Liver (tissue), 8 donors: ENCODE measurements at regions not wholly inside any gene's neighbourhood (a gene's known extent, or its start where the extent isn't known, plus 50 kb on each side); places are given as distances from the start of the nearest gene placed in this dataset.
A peak's percentile ranks its signal among the peaks of the same experiment; 100 is the strongest.

Experiments used
- DNase-seq: peaks from one replicate; pipeline ENCODE4 v3.0.0-alpha.2; 2017; ENCODE audit warnings: low spot score
- H3K27ac ChIP-seq, 2 donors: one replicate each; pipeline ENCODE4 v1.7.0; 2013; ENCODE audit warnings: inconsistent platforms in 2 of 2, low read length in 2 of 2, control low read depth in 1 of 2, low read depth in 1 of 2, mild to moderate bottlenecking in 1 of 2
- H3K27me3 ChIP-seq, 4 donors: one replicate each; pipeline versions ENCODE4 v1.6.1 to v1.7.0; 2013; ENCODE audit warnings: low read length in 3 of 4, inconsistent platforms in 1 of 4, mild to moderate bottlenecking in 1 of 4, moderate library complexity in 1 of 4; ENCODE audit not compliant: control insufficient read depth in 4 of 4, insufficient read depth in 4 of 4
- H3K36me3 ChIP-seq, 4 donors: one replicate each; pipeline versions ENCODE4 v1.6.1 to v1.7.0; 2013; ENCODE audit warnings: low read length in 3 of 4, mild to moderate bottlenecking in 3 of 4, low read depth in 1 of 4, moderate library complexity in 1 of 4; ENCODE audit not compliant: control insufficient read depth in 4 of 4, insufficient read depth in 3 of 4
- H3K4me1 ChIP-seq, 4 donors: one replicate each; pipeline versions ENCODE4 v1.6.1 to v1.7.0; 2013; ENCODE audit warnings: low read length in 3 of 4, mild to moderate bottlenecking in 3 of 4, moderate library complexity in 1 of 4; ENCODE audit not compliant: control insufficient read depth in 4 of 4, insufficient read depth in 4 of 4
- H3K4me3 ChIP-seq, 3 donors: one replicate each; pipeline versions ENCODE4 v1.6.1 to v1.7.0; 2013; ENCODE audit warnings: low read length in 3 of 3, control low read depth in 1 of 3, low read depth in 1 of 3, mild to moderate bottlenecking in 1 of 3
- H3K9ac ChIP-seq, 2 donors: one replicate each; pipeline ENCODE4 v1.7.0; 2013; ENCODE audit warnings: low read length in 2 of 2, mild to moderate bottlenecking in 2 of 2, moderate library complexity in 2 of 2, control low read depth in 1 of 2, low read depth in 1 of 2
- H3K9me3 ChIP-seq, 4 donors: one replicate each; pipeline versions ENCODE4 v1.6.1 to v1.7.0; 2013; ENCODE audit warnings: low read length in 3 of 4; ENCODE audit not compliant: control insufficient read depth in 4 of 4
- ATF3 ChIP-seq: IDR thresholded peaks from 2 replicates; pipeline ENCODE4 v1.6.1; 2016; ENCODE audit warnings: antibody characterized with exemption
- CTCF ChIP-seq: fragments of 150-350 bp; IDR thresholded peaks from 2 replicates; pipeline ENCODE4 v1.5.1; 2017; ENCODE audit warnings: improper control_type of control experiment, low read depth, low read length; ENCODE audit not compliant: missing input control
- EGR1 ChIP-seq, 2 donors: IDR thresholded peaks; 2 replicates each; pipeline ENCODE4 v1.6.1; 2016 to 2018; ENCODE audit warnings: antibody characterized with exemption in 2 of 2, low read depth in 2 of 2
- FOXA1 ChIP-seq: IDR thresholded peaks from 2 replicates; pipeline ENCODE4 v1.6.1; 2016; ENCODE audit warnings: antibody characterized with exemption
- FOXA2 ChIP-seq: IDR thresholded peaks from 2 replicates; pipeline ENCODE4 v1.6.1; 2016; ENCODE audit warnings: antibody characterized with exemption
- GABPA ChIP-seq, 2 donors: IDR thresholded peaks in 1 of 2; conservative IDR thresholded peaks in 1 of 2; 2 replicates each; pipeline ENCODE4 v1.6.1; 2016; ENCODE audit warnings: antibody characterized with exemption in 2 of 2, mild to moderate bottlenecking in 1 of 2, moderate library complexity in 1 of 2
- HNF4A ChIP-seq, 2 donors: conservative IDR thresholded peaks; 2 replicates each; pipeline ENCODE4 v1.6.1; 2016; ENCODE audit warnings: antibody characterized with exemption in 2 of 2, mild to moderate bottlenecking in 2 of 2
- HNF4G ChIP-seq: IDR thresholded peaks from 2 replicates; pipeline ENCODE4 v1.6.1; 2016; ENCODE audit warnings: antibody characterized with exemption
- JUND ChIP-seq, 2 donors: IDR thresholded peaks; 2 replicates each; pipeline ENCODE4 v1.6.1; 2016; ENCODE audit warnings: antibody characterized with exemption in 2 of 2
- MAX ChIP-seq: IDR thresholded peaks from 2 replicates; pipeline ENCODE4 v1.6.1; 2016; ENCODE audit warnings: antibody characterized with exemption
- NR2F2 ChIP-seq: IDR thresholded peaks from 2 replicates; pipeline ENCODE4 v1.6.1; 2016; ENCODE audit warnings: antibody characterized with exemption
- RAD21 ChIP-seq, 2 donors: IDR thresholded peaks; 2 replicates each; pipeline ENCODE4 v1.6.1; 2016; ENCODE audit warnings: antibody characterized with exemption in 2 of 2, mild to moderate bottlenecking in 2 of 2
- REST ChIP-seq: IDR thresholded peaks from 2 replicates; pipeline ENCODE4 v1.6.1; 2016; ENCODE audit warnings: antibody characterized with exemption, mild to moderate bottlenecking
- RXRA ChIP-seq, 2 donors: IDR thresholded peaks; 2 replicates each; pipeline ENCODE4 v1.6.1; 2017 to 2018; ENCODE audit warnings: antibody characterized with exemption in 2 of 2, mild to moderate bottlenecking in 1 of 2
- SP1 ChIP-seq: IDR thresholded peaks from 2 replicates; pipeline ENCODE4 v1.6.1; 2018; ENCODE audit warnings: antibody characterized with exemption, mild to moderate bottlenecking
- TAF1 ChIP-seq: conservative IDR thresholded peaks from 2 replicates; pipeline ENCODE4 v1.6.1; 2016; ENCODE audit warnings: antibody characterized with exemption, mild to moderate bottlenecking
- YY1 ChIP-seq: IDR thresholded peaks from 2 replicates; pipeline ENCODE4 v1.6.1; 2016; ENCODE audit warnings: antibody characterized with exemption, mild to moderate bottlenecking
- ZBTB33 ChIP-seq: IDR thresholded peaks from 2 replicates; pipeline ENCODE4 v1.6.1; 2016; ENCODE audit warnings: antibody characterized with exemption
- WGBS: extraction: QIAGEN DNeasy Blood & Tissue Kit; methylation state at CpG from one replicate; pipeline ENCODE4 v1.1.7; 2013; 5-methylcytosine and 5-hydroxymethylcytosine counted together
- donor health status: healthy.
- donor health status: healthy.
- donor health status: healthy.
- donor health status: healthy.
- donor health status: healthy.

- no peak for TF ChIP-seq ATF3
- no peak for TF ChIP-seq FOXA1
- TF ChIP-seq GABPA (IDR thresholded peaks at IDR 0.05 in 1 of 2, conservative IDR thresholded peaks at IDR 0.05 in 1 of 2): no peak
- TF ChIP-seq HNF4G: no peak
- no peak for TF ChIP-seq TAF1
- peak; percentile 63 for TF ChIP-seq NR2F2
- no peak for TF ChIP-seq YY1
- TF ChIP-seq SP1: no peak
- peak; percentile 12 to 37 for TF ChIP-seq RXRA (IDR thresholded peaks at IDR 0.05)
- no peak for TF ChIP-seq MAX
- no peak for TF ChIP-seq FOXA2
- TF ChIP-seq CTCF: no peak
- TF ChIP-seq HNF4A (conservative IDR thresholded peaks at IDR 0.05): peak in 1 of 2 donors; percentile 27
- TF ChIP-seq EGR1 (IDR thresholded peaks at IDR 0.05; ENCODE audit: low read depth in 2 of 2): no peak
- TF ChIP-seq RAD21 (IDR thresholded peaks at IDR 0.05): peak in 1 of 2 donors; percentile 14
- no peaks in the 10 kb centered on the region for H3K36me3 ChIP-seq
- no peak overlapping the region for H3K4me3 ChIP-seq
- DNase-seq: no peak
- no peaks in the 10 kb centered on the region for H3K4me1 ChIP-seq
- no peak overlapping the region for H3K27ac ChIP-seq
- H3K27me3 ChIP-seq: no peaks in the 10 kb centered on the region
- no peaks in the 10 kb centered on the region for H3K9me3 ChIP-seq
- H3K9ac ChIP-seq: no peak overlapping the region
- 69% methylated on average over 6 of the region's 6 CpGs for WGBS
These were observed 58.3 kb upstream of the ERCC6L2 start for GRCh38 chr9:95817205-95817604.

GRCh38 chr9:95816716-95817115 is 58.8 kb upstream of the ERCC6L2 start:
- DNase-seq: no peak
- H3K27ac ChIP-seq: no peak overlapping the region
- no peaks in the 10 kb centered on the region for H3K27me3 ChIP-seq
- no peaks in the 10 kb centered on the region for H3K4me1 ChIP-seq
- no peak overlapping the region for H3K4me3 ChIP-seq
- 93% methylated on average over 5 of the region's 5 CpGs for WGBS
- TF ChIP-seq HNF4A (conservative IDR thresholded peaks at IDR 0.05) (no peak), TAF1 (no peak), NR2F2 (no peak), FOXA1 (no peak), JUND (IDR thresholded peaks at IDR 0.05) (no peak), GABPA (IDR thresholded peaks at IDR 0.05 in 1 of 2, conservative IDR thresholded peaks at IDR 0.05 in 1 of 2) (no peak), REST (no peak), RAD21 (IDR thresholded peaks at IDR 0.05) (no peak), ZBTB33 (no peak), FOXA2 (no peak), ATF3 (no peak), HNF4G (no peak), CTCF (no peak), SP1 (no peak)
- H3K9ac ChIP-seq: no peak overlapping the region
- H3K9me3 ChIP-seq: no peaks in the 10 kb centered on the region
- H3K36me3 ChIP-seq: no peaks in the 10 kb centered on the region
